HL-60 (cell line): ENCODE measurements at regions not wholly inside any gene's neighbourhood (a gene's known extent, or its start where the extent isn't known, plus 50 kb on each side); places are given as distances from the start of the nearest gene placed in this dataset.

ENCODE experiments used
- DNase-seq, 2 experiments: peaks; one replicate each; pipeline ENCODE4 v3.0.0-alpha.2; 2010 to 2020; ENCODE audit warnings: low read depth in 1 of 2, low spot score in 1 of 2
- H3K27ac ChIP-seq: fragments of 250-450 bp; sonication (Bioruptor Pico); replicated peaks from 2 replicates; pipeline ENCODE4 v1.5.1; 2020; ENCODE audit warnings: mild to moderate bottlenecking, moderate library complexity
- H3K27me3 ChIP-seq: fragments of 250-450 bp; sonication (Bioruptor Pico); 2 replicates; pipeline ENCODE4 v1.5.1; 2021; ENCODE audit warnings: mild to moderate bottlenecking, moderate library complexity; ENCODE audit not compliant: insufficient read depth, poor library complexity, severe bottlenecking
- H3K4me3 ChIP-seq: replicated peaks from 2 replicates; pipeline ENCODE4 v1.5.1; 2011; ENCODE audit warnings: mild to moderate bottlenecking, control low read depth, low read length; ENCODE audit not compliant: insufficient read depth
- GABPA ChIP-seq: IDR thresholded peaks from 2 replicates; pipeline ENCODE4 v1.6.1; 2012; ENCODE audit warnings: low read depth
- POLR2AphosphoS5 ChIP-seq: IDR thresholded peaks from 2 replicates; pipeline ENCODE4 v1.6.1; 2012; ENCODE audit warnings: low read depth
- SPI1 ChIP-seq: IDR thresholded peaks from 2 replicates; pipeline ENCODE4 v1.6.1; 2012; ENCODE audit warnings: low read depth, mild to moderate bottlenecking, borderline replicate concordance
- TF ChIP-seq, protein P1 (sequence below): IDR thresholded peaks from 2 replicates; pipeline ENCODE4 v1.6.1; 2012; ENCODE audit warnings: low read depth; ENCODE audit not compliant: insufficient replicate concordance
- TF ChIP-seq, protein P2 (sequence below): IDR thresholded peaks from one replicate; pipeline ENCODE4 v1.5.1; 2011; ENCODE audit warnings: low read length, control low read depth, inconsistent platforms; ENCODE audit not compliant: insufficient read depth

DNA sequence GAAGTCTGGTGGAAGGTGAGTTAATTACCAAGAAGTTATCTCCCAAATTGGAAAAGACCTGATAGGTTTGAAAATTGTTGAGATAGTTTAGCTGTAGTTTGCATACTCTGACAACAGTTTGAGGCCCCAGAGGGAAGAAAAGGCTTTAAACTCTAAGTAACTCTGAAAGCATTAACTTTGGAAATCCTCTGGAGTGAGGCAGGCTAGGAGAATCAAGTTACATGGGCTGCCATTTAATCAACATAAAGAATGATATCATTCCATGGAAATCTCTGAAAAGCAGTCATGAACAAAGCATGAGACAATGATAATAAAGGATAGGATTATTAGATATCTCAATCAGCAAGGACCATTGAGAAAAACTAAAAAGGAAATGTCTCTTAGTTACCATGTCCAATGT is 647.1 kb downstream of the ANKRD50 start:
- no peak for DNase-seq
- Histone ChIP-seq H3K27me3 (no peaks in the 10 kb centered on the region), H3K4me3 (no peak overlapping the region), H3K27ac (no peak overlapping the region)
- no peak for TF ChIP-seq GABPA
- TF ChIP-seq, protein P1, sequence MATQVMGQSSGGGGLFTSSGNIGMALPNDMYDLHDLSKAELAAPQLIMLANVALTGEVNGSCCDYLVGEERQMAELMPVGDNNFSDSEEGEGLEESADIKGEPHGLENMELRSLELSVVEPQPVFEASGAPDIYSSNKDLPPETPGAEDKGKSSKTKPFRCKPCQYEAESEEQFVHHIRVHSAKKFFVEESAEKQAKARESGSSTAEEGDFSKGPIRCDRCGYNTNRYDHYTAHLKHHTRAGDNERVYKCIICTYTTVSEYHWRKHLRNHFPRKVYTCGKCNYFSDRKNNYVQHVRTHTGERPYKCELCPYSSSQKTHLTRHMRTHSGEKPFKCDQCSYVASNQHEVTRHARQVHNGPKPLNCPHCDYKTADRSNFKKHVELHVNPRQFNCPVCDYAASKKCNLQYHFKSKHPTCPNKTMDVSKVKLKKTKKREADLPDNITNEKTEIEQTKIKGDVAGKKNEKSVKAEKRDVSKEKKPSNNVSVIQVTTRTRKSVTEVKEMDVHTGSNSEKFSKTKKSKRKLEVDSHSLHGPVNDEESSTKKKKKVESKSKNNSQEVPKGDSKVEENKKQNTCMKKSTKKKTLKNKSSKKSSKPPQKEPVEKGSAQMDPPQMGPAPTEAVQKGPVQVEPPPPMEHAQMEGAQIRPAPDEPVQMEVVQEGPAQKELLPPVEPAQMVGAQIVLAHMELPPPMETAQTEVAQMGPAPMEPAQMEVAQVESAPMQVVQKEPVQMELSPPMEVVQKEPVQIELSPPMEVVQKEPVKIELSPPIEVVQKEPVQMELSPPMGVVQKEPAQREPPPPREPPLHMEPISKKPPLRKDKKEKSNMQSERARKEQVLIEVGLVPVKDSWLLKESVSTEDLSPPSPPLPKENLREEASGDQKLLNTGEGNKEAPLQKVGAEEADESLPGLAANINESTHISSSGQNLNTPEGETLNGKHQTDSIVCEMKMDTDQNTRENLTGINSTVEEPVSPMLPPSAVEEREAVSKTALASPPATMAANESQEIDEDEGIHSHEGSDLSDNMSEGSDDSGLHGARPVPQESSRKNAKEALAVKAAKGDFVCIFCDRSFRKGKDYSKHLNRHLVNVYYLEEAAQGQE, result no peak
- no peak for TF ChIP-seq POLR2AphosphoS5

DNA sequence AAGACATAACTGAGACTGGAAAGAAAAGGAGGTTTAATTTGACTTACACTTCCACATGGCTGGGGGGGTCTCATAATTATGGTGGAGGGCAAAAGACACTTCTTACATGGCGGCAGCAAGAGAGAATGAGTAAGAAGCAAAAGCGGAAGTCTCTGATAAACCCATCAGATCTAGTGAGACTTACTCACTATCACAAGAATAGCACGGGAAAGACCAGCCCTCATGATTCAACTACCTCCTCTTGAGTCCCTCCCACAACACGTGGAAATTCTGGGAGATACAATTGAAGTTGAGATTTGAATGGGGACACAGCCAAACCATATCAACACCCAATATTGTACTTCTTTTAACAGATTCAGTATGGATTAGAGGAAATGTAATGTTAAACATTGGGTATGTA is 646.6 kb downstream of the ANKRD50 start:
- no peak overlapping the region for H3K27ac ChIP-seq
- no peaks in the 10 kb centered on the region for H3K27me3 ChIP-seq
- H3K4me3 ChIP-seq, result no peak overlapping the region
- TF ChIP-seq, protein P1, result no peak
- TF ChIP-seq, protein P2, sequence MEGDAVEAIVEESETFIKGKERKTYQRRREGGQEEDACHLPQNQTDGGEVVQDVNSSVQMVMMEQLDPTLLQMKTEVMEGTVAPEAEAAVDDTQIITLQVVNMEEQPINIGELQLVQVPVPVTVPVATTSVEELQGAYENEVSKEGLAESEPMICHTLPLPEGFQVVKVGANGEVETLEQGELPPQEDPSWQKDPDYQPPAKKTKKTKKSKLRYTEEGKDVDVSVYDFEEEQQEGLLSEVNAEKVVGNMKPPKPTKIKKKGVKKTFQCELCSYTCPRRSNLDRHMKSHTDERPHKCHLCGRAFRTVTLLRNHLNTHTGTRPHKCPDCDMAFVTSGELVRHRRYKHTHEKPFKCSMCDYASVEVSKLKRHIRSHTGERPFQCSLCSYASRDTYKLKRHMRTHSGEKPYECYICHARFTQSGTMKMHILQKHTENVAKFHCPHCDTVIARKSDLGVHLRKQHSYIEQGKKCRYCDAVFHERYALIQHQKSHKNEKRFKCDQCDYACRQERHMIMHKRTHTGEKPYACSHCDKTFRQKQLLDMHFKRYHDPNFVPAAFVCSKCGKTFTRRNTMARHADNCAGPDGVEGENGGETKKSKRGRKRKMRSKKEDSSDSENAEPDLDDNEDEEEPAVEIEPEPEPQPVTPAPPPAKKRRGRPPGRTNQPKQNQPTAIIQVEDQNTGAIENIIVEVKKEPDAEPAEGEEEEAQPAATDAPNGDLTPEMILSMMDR, result no peak
- TF ChIP-seq SPI1 (no peak), POLR2AphosphoS5 (no peak), GABPA (no peak)
- DNase-seq, result no peak

DNA sequence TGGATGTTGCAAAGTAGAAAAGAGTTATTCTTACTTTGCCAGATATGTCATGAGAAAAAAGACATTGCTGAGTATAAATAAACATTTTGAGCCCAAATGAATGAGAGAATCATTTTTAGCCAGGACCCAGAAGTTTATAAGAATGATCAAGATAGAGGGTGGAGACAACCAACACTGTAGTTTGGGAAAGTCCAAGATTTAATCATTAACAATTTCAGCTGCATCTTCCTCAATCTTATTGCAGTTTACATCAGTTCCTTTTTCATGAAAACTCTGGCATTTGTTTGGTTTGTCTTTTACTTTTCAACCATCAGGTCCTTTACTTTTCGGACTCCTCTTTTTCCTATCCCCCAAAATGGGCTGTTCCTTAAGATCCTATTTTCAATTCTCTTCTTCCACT is 645.9 kb downstream of the ANKRD50 start:
- TF ChIP-seq POLR2AphosphoS5 (no peak), GABPA (no peak), SPI1 (no peak)
- TF ChIP-seq, protein P2, result no peak
- TF ChIP-seq, protein P1, result no peak

DNA sequence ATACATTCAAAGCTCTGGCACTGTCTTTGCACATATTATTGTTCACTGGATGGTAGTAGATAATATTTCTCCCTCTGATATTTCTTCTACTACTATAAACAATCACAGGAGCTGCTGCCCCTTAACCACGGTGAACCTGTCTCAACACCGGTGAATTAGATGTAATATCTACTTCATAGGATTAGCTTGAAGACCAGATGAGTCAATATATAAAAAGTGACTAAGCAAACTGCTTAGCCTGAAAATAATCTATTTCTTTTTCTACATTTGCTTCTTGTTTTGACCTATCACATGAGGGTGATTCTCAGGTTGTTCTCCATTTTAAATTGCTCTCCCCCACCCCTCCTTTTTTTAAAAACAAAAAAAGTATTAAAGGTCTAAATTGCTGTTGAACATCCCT is 645.5 kb downstream of the ANKRD50 start:
- no peak for DNase-seq
- Histone ChIP-seq H3K4me3 (no peak overlapping the region), H3K27me3 (no peaks in the 10 kb centered on the region), H3K27ac (no peak overlapping the region)
- TF ChIP-seq, protein P2, result no peak
- no peak for TF ChIP-seq GABPA
- no peak for TF ChIP-seq POLR2AphosphoS5
- no peak for TF ChIP-seq SPI1

More for the DNA sequence above, 645.9 kb downstream of the ANKRD50 start:
- no peaks in the 10 kb centered on the region for H3K27me3 ChIP-seq
- no peak overlapping the region for H3K4me3 ChIP-seq
- H3K27ac ChIP-seq, result no peak overlapping the region
- DNase-seq, result no peak
